HG02870 (cell line): ENCODE measurements at regions not wholly inside any gene's neighbourhood (a gene's known extent, or its start where the extent isn't known, plus 50 kb on each side); places are given as distances from the start of the nearest gene placed in this dataset.
A peak's percentile ranks its signal among the peaks of the same experiment; 100 is the strongest.

Experiments used
- ATAC-seq: cut with Tn5 transposase; IDR thresholded peaks from one replicate; pipeline ENCODE4 v1.9.1; 2021; ENCODE audit warnings: mild to moderate bottlenecking, moderate library complexity; ENCODE audit not compliant: unreplicated experiment

DNA sequence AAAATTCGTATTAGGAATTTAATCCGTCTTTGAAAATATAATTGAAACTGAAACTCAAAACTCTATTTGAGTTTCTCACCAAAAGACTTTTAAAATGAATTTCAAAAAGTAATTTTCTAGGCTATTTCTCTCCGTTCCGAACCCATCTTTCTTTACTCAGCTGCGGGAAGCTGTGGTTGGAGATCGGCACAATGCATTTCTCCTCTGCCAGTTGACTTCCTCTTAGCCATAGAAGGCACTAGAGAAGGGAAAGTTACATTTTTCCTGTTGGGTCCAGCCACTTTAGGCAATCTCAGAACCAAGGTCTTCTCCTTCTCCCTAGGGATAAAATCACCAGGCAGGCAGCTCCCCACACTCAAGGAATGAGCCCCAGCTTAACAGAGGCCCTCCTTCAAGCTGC, 133.6 kb upstream of the COL1A2 start:
- ATAC-seq = no peak

DNA sequence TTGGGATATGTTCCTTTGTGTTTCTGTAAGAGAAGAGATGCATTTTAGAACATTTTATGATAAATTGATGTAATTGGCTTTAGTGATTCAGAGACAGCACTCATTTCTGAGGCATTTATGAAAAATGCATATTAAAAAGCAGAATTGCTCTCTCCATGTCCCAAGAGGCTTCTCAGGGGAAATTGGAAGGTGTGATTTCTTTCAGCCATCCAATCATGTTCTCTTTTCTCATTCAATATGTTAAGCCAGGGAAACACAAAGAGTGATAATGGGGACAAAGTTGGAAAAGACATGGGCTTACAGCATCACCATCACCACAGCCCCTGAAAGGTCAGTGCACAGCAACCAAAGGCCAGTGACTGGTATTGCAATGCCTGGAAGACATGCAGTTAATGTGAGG, 129.9 kb upstream of the COL1A2 start:
- ATAC-seq = no peak

DNA sequence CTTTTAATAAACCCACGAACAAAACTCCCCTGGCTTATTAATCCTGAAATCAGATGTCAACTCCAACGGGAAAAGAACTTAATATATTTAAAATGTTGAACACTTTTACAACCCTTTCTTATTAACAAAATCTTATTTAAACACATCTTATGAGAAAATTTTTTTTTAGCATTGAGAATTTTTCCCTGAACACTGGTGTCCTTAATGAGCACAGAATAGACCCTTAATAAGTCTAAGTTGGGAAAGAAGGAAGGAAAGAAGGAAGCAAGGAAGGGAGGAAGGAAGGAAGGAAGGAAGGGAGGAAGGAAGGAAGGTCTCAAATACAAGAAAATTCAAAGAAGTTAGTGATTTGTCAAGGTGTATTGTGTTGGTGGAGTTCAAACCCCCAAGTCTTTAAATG, 129.2 kb upstream of the COL1A2 start:
- ATAC-seq = no peak

DNA sequence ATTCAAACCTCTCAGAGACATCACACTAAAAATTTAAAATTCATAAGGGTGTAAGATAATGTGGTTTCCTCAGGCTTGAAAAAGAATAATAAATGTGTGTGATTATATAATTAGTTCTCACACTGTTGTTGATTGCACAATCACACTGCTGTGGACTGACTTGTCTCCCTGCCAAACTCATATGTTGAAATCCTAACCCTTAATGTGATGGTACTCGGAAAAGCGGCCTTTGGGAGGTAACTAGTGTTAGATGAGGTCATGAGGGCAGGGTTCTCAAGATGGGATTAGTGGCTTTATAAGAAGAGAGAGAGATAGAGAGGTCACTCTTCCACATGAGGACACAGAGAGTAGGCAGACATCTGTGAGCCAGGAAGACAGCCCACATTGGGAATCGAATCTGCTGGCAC, 128.5 kb upstream of the COL1A2 start:
- no peak for ATAC-seq

DNA sequence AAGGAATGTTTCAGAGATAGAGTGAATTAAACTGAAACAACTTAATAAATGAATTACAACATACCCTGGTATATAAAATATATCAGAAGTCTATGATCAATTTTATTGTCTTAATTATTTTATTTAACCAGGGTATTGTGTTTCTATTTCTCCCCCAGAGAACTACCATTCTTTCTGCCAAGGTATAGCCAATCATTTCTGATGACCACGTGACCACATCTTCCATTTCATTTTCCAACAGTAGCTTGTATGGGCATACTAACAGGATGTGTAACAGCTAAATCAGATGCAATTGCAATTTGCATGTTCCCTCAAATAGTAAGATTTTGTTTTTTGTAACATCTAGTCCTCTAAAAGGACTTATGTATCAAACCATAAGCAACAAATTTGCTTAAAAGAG, 123.9 kb upstream of the COL1A2 start:
- no peak for ATAC-seq

DNA sequence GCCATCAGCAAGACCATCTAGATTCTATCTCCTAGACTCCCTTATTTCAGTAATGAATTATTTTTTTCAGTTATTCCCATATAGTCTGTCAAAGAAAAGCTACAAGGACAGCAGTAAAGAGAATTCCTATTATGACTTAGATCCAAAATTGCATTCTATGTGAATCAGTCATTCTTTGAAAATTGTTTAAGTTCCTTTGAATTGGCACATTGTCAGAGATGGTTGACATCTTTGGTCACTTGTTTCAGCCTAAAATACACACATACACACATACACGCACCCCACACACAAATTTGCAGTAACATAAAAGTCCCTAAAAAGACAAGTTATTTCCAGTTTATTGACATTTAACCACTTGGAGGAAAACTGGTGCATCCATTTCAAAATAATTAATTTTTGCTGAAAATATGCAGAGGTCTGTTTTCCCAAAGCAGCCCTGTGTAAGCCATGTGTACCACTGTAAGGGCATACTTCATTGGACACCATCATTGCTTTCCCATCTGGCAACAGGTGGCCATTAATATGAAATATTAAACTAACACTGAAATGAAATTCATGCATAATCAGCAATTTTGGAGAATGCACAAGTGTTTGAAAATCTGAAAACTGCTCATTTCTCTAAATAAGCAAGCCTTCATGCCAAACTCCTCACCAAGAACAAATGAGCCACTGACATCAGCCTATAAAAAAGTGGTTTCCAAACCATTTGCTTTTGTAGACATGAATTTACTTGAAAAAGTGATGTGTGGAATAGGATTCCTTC, 121.7 kb upstream of the COL1A2 start:
- ATAC-seq = no peak

DNA sequence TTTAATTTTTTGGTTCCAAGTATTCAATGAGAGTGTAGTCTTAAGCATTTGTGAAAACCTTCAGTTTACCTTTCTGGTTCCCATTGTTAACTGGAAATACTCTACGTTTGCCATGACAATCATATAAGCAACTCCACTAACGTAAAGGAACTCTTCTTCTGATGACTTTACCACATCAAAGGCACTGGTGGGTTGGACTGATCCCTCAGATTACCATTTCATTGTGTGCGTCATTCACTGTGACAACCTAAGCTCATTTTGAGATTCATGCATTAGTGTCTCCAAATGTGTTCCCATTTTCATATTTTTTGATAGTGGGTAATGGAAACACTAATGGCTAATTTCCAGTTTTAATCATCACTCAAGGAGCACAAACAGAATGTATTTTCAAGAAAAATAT, 119.9 kb upstream of the COL1A2 start:
- no peak for ATAC-seq

DNA sequence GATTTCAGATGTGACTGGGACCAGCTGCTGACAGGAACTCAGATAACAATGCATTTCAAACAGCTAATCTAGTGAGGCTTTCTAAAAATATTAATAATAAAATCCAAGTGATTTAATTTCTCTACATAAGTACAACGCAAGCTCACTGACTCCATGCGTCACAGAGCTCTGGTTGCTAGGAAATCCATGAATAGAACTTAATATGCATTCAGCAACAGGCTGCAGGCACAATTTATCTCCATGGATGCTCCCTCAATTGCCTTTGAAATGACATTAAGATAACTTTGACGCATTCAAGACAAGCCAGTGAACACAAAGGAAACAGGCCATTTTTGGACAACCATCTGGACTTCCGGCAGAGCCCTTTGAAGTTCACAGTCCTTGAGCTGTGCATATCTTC, 118.7 kb upstream of the COL1A2 start:
- no peak for ATAC-seq

DNA sequence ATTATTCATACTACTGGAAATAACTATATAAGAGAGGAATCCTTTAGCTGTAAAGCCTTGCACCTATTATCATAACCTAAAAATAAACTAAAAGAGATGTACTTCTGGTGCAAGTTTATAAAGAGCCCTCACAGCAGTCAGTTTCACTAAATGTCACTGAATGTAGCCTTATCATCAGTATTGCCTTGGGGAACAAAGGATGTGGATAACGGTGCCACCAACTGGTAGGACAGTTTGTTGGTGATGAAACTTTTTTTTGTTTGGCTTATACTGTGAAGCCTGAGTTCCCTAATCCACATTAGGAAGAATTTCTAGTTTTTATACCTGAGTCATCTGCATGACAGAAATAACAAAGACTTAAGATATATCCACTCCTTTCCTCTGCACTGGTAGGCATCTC, 117.9 kb upstream of the COL1A2 start:
- peak; percentile 48 for ATAC-seq

DNA sequence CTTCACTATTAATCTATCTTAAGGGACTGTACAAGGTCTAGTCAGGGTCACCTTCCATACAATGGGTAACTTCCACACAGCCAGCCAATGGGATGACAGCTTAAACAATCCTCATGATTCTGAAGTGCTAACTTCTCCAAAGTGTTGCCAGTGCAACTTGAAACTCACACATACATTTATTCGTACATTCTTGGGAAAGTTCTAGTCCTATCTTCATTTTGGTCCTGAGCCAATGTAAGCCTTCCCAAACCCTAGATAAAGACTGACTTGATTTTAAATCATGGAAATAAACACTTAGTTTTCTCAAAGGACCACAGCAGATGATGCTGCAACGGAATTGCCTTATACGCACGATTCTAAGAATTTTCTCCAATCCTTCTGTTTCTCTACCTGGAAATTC, 117.5 kb upstream of the COL1A2 start:
- no peak for ATAC-seq

DNA sequence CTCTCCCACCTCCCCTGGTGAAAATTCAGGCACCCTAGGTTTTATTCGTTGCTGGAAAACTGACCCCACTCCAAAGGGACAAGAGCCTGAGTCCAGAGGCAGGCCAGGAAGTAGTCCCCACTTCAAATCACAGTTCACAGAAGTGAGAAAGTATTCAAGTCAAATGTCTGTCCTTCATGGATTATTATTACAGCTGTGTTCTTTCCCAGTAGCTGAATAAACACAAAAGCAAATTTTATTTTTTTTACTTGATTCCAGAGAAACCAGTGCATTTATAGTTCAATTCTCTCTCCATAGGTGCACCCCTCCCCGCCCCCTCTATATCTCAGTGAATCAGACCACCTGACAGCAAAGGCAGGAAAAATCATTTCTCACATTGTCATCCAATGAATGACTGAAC, 113.8 kb upstream of the COL1A2 start:
- ATAC-seq = no peak

DNA sequence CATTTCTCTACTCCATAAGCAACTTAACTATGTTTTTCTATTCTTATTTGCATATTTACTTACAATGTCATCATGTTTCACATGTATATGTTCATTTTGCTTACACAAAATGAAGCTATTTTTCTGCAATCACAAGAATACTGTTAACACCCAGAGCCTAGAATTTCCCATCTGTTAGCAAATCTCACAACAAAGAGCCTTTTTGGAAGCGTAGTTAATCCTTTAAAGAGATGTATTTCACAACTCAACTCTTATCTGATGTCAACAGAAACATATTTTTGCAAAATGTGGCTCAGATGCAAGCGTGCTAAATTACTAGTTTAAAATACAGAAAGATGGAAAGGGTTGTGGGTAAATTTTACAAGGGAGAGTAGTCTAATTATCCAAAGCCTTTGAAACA, 110.6 kb upstream of the COL1A2 start:
- ATAC-seq = no peak

DNA sequence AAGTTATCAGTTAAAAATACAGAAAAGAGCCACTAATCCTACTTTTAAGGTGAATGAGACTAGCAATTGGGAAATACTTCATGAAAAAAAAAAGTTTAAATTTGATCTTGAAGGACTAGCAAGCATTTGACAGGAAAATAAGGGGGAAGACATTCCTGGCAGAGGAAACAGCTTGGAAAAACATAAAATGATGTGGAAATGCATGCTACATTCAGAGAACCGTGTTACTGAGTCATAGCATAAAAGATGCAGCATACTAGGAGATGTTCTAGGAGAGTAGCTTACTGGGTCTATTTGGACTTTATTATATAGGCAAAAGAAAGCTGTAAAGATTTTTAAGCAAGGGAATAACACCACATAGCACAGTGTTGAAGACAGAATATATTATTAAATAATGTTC, 108.6 kb upstream of the COL1A2 start:
- ATAC-seq = no peak

DNA sequence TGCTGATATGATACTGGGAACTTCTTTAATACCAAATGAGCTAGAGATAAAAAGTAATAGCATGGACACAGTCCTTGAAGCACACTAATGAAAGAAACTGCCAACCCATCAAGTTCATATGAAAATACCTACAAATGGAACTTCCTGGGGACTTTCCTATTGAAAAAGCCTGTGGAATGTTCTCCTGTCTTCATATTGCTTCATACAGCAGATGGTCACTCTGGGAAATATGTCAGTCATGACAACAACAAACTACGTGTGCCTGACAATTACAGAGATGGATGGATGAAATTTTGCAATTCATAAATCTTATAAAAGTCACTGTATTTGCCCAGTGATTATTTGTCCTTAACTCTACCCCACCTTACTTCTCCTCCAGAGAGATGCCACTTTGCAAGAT, 106.6 kb upstream of the COL1A2 start:
- ATAC-seq = no peak

DNA sequence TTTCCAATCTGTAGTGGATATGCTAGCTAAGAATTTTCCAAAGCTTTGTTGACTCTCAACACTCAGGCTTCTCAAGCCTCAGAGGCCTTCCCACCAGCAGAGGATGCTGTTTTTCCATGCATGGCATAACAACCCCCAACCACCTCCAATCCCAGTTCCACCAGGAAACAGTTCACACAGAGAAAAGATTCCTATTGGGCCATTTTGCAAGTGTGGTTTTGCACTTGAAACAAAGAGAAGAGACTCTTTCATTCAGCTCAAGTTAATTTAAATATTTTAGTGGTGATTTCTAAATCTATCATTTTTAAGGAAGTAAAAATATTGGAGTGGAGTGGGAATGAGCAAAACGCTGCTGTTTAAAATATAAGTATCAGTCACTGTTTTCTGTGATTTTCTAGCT, 105.6 kb upstream of the COL1A2 start:
- no peak for ATAC-seq

DNA sequence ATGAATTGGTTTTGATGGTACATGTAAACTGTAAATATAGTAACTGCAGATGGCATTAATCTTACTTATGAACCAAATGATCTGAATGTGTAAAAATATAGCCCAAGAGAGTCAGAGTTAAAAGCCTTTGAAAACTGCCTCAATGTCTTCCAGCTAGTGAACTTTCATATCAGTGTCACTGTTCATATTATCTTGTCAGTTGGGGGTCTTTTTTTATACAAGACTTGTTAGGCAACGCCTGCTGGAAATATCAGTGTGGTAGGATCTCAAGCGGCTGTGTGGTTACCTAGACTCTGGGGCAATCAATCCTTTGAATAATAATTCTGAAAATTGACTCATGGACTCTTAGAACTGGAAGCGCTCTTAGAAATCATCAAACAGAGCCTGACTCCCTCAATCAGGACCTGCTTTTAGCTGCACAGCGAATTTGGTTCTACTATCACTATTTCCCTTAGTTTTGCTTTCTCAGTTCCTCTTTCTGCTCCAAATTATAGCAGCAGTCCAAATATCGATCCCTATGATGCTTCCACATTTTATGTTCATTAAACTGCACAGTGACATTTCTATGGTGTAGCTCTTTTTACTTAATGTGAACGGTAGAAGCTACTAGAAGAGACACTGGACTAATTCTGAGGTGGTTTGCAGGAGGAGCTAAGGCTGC, 100.1 kb upstream of the COL1A2 start:
- no peak for ATAC-seq

DNA sequence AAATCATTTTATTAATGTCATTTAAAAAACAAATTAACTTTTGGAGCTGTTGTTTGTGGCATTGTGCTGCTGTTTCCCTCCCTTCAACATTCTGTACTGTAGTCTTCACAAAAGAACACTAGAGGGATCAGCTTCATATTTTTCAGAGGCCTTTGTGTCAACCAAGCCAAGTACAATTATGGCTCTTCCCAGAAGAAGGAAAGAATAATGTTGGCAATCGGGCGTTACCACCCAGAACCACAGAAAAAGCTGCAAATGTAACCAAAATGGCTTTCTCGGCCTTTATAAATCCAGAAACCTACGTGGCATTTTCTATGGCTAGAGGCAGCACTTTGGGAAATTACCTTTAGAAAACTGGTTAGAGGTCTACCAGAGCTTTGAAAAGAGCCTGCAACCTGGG, 98.8 kb upstream of the COL1A2 start:
- ATAC-seq = no peak

DNA sequence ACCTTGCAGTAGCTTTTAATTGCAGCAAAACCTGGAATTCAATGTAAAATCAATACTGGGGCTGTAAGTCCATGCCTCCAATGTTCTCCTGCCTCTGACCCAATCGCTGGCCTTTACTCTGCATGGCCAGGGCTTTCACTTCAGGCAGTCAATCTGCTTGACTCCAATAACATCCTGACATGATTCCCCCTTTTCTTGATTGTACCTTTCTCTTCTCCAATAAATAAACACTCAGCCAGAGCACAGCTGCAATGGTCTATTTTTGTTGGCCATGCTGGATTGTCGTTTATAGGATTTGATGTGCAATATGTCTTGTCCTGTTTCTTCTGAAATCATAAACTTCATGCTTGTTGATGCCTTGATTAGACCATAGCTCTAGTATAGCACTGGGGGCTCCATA, 97.8 kb upstream of the COL1A2 start:
- ATAC-seq = no peak

DNA sequence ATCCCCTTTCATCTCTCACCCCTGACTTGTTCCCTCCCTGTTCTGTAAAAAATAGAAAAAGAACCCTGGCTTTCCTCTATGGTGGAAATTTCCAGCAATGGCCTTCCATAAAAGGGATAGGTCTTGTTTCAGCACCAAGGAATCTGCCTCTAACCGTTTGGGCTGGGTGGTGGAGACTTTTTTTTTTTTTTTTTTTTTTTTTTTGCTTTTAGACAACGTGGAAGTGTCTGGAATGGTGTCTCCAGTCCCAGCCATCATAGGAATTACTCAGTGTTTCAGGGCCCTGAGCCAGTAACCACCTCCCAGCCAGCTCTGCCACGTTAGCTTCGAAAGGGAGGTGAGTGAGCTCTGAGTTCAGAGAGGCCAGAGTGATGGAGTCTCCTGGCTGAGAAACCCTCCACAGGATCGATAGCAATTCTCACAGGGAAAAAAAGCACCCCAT, 97.3 kb upstream of the COL1A2 start:
- ATAC-seq = no peak

DNA sequence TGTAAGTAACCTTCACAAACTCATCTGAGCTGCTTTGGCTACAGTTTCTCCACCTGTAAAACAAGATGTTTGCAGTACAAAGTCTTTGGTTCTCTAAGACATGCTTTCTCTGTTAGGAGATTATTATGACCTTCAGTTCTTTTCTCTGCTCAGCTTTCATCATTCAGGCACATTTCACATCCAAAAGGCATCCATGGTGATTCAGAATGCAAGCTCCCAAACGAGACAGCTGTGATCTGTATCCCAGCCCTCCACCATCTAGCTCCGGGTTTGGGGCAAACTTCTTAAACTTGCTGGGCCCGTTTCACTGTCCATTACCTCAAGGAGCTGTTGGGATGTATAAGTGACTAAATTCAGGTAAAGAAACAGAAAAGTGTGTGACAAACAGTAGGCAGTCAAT, 95.8 kb upstream of the COL1A2 start:
- ATAC-seq = no peak

DNA sequence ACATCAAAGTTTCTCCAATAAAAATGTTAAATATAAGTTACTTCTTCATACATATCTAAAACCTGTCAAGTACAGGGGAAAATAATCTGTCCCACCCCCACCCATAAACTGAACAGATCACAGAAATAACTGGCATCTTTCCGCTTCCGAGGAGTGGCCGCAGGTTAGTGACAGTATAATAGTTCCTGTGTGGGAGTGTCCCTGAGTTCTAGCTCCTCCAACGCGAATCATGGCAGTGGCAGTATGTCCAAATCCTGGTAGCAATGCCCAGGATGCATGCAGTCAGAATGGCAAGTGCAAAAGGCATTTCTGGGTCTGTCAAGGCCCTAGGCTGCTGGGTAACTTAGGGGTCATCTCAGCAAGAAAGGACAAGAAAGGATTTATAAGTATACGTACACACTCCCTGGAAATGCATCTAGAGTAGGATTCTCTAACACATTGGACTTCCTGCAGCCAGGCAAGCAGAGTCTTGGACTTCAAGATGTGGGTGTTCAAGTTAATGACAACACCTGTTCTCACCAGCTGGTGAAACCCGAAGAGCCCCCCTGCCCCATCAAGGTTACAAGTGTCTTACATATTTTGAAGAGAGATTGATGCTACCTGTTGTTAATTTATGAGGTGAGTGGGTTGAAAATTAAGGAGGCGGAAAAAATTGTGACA, 94.4 kb upstream of the COL1A2 start:
- ATAC-seq = no peak

DNA sequence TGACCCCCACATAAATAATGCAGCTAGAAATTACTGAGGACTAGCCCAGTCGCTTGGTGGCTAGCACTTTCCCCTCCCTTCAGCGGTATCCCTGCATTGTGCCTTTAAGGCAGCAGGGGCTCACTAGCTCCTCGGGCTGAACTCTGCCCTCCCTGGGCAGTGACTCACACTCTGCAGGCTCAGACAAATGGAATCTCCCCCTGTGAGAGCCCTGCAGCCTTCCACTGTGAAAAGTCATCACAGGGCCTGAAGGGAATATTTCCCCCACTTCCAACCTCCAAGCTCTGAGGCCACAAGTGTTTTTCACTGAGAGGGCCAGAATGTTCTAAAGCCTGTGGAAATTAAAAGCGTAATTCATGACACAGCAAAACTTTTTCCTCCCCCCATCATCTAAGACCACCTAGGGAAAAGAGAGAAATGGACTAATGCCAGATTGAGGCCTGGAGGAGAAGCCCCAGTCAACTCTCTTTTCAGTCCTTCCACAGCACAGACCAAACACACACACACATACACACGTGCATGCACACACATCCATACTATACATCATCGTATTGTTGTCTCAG, 93.6 kb upstream of the COL1A2 start:
- no peak for ATAC-seq
